GM12892 (cell line): ENCODE measurements at regions not wholly inside any gene's neighbourhood (a gene's known extent, or its start where the extent isn't known, plus 50 kb on each side); places are given as distances from the start of the nearest gene placed in this dataset.
"Not testable (repeated sequence)": the region's sequence is repeated elsewhere in the genome, so short reads cannot be mapped to it uniquely, and the experiment has no call there.

ENCODE experiments used
- DNase-seq: peaks from one replicate; pipeline ENCODE4 v3.0.0; 2011; ENCODE audit not compliant: insufficient read length
- FAIRE-seq: peaks from 2 replicates; lab custom pipeline; 2011; peaks lifted over from hg19 to GRCh38; lab: Jason Lieb, UNC
- POLR2A ChIP-seq: IDR thresholded peaks from 2 replicates; pipeline ENCODE4 v1.6.1; 2011; ENCODE audit warnings: low read depth, low read length, control low read depth
- POLR2AphosphoS5 ChIP-seq: IDR thresholded peaks from 2 replicates; pipeline ENCODE4 v1.6.1; 2011; ENCODE audit warnings: low read depth, low read length, control low read depth
- TAF1 ChIP-seq: IDR thresholded peaks from 2 replicates; pipeline ENCODE4 v1.6.1; 2011; ENCODE audit warnings: low read depth, mild to moderate bottlenecking, control low read depth, low read length, borderline replicate concordance

DNA sequence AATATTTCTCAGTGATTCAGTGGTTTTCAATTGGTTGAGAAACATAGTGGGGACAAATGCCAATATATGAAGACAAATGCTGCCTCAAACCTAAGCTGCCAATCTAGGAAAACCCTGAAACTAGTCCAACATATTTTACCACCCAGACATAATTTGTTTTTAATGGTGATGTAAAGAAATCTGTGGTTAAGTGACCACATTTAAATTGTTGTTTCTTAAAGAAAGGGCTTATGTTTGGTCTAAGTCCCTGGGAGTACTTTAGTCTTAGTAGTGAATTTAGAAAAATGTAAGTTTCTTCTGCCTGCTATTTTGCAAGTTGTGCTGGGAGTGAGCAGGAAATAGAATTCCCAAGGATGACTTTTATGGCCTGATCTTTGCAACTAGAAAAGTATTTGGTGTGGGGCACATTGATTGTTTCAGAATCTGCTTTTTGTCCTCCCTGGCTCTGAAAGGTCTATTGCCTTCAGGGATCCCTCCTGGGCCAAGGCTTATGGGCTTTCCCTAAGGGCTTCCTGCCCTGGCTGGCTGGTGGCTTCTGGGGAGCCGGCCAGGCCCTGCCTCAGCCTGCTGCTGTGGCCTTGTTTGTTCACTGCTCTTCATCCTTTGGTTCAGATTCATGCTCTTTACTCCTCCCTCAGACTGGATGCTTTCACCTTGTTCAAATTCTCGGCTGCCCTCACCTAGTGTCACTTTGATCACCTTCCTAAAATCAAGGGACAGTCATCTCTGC lies 169.8 kb upstream of the JADE1 start:
- FAIRE-seq (no peak), DNase-seq (no peak)
- no peak for TF ChIP-seq POLR2AphosphoS5
- TF ChIP-seq TAF1: no peak
- no peak for TF ChIP-seq POLR2A

GRCh38 chr4:128636906-128637305 lies 172.6 kb upstream of the JADE1 start:
- TF ChIP-seq POLR2AphosphoS5: no peak
- no peak for TF ChIP-seq TAF1
- TF ChIP-seq POLR2A: no peak
- FAIRE-seq (no peak), DNase-seq (no peak)

GRCh38 chr4:128635955-128636560 lies 173.4 kb upstream of the JADE1 start:
- FAIRE-seq (no peak), DNase-seq (no peak)
- TF ChIP-seq POLR2AphosphoS5 (no peak), POLR2A (no peak), TAF1 (no peak)

- DNase-seq (no peak), FAIRE-seq (no peak)
Measured at GRCh38 chr4:128635141-128635954, 174.2 kb upstream of the JADE1 start.

GRCh38 chr4:128633067-128633466 lies 176.4 kb upstream of the JADE1 start:
- no peak for DNase-seq
- FAIRE-seq: no peak
- TF ChIP-seq POLR2AphosphoS5 (no peak), TAF1 (no peak), POLR2A (no peak)

More at GRCh38 chr4:128635141-128635954, 174.2 kb upstream of the JADE1 start:
- TF ChIP-seq TAF1: no peak
- no peak for TF ChIP-seq POLR2A
- no peak for TF ChIP-seq POLR2AphosphoS5

GRCh38 chr4:128630871-128631270 lies 178.6 kb upstream of the JADE1 start:
- DNase-seq (no peak), FAIRE-seq (no peak)
- TF ChIP-seq POLR2AphosphoS5: no peak
- no peak for TF ChIP-seq TAF1
- TF ChIP-seq POLR2A: no peak

GRCh38 chr4:128623508-128624215 lies 185.8 kb upstream of the JADE1 start:
- DNase-seq (no peak), FAIRE-seq (no peak)
- TF ChIP-seq POLR2AphosphoS5 (no peak), TAF1 (no peak), POLR2A (no peak)

DNA sequence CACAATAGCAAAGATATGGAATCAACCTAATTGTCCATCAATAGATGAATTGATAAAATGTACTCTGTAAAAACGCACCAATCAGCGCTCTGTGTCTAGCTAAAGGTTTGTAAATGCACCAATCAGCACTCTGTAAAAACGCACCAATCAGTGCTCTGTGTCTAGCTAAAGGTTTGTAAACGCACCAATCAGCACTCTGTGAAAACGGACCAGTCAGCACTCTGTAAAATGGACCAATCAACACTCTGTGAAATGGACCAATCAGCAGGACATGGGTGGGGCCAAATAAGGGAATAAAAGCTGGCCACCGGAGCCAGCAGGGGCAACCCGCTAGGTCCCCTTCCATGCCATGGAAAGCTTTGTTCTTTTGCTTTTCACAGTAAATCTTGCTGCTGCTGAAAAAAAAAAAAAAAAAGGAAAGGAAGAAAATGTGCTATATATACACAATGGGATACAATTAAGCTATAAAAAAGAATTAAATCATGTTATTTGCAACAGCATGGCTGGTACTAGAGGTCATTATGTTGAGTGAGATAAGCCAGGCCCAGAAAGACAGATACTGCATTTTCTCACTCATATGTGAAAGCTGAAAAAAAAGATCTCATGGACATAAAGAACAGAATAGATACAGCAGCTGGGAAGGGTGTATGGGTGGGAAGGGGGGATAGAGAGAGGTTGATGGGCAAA lies 189.1 kb upstream of the JADE1 start:
- not testable (repeated sequence) for DNase-seq, FAIRE-seq

- DNase-seq (no peak), FAIRE-seq (no peak)
- TF ChIP-seq POLR2A: no peak
- TF ChIP-seq TAF1: no peak
- no peak for TF ChIP-seq POLR2AphosphoS5
Measured at GRCh38 chr4:128615197-128615596, 194.3 kb upstream of the JADE1 start.

GRCh38 chr4:128608006-128608405 lies 201.5 kb upstream of the JADE1 start:
- DNase-seq: no peak
- FAIRE-seq: no peak
- TF ChIP-seq POLR2AphosphoS5: no peak
- TF ChIP-seq POLR2A: no peak
- no peak for TF ChIP-seq TAF1

GRCh38 chr4:128606173-128606572 lies 203.3 kb upstream of the JADE1 start:
- DNase-seq (no peak), FAIRE-seq (no peak)
- no peak for TF ChIP-seq POLR2A
- TF ChIP-seq TAF1: no peak
- TF ChIP-seq POLR2AphosphoS5: no peak

DNA sequence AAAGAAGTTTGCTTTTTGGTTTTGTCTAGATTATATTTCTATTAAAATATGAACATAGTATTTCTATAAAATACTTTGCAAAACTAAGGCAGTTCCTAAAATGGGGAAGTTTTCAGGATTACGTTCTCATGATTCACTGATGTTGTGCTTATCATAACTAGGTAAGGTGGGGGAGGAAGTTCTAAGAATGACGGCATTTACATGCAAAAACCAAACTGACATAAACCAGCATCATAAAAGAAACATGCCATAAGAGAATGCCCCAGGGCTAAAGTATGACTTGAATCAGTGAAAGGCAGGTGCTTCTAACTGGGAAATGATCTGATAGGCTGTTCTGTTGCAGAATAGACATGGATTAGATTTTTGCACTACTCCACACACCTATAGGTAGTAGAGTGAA lies 204.7 kb upstream of the JADE1 start:
- TF ChIP-seq POLR2A (no peak), TAF1 (no peak), POLR2AphosphoS5 (no peak)
- DNase-seq (no peak), FAIRE-seq (no peak)
